NOMO-1 (cell line): ENCODE measurements at regions not wholly inside any gene's neighbourhood (a gene's known extent, or its start where the extent isn't known, plus 50 kb on each side); places are given as distances from the start of the nearest gene placed in this dataset.

Source experiments
- DNase-seq, 2 experiments: peaks; one replicate each; lab custom pipeline; 2025; ENCODE audit not compliant: unreplicated experiment in 2 of 2; lab: John Stamatoyannopoulos, UW

GRCh38 chr2:71879509-71880184, 268.0 kb downstream of the CYP26B1 start:
- DNase-seq: no peak

- DNase-seq: no peak
Observed at GRCh38 chr2:71878626-71879508, 268.8 kb downstream of the CYP26B1 start.

GRCh38 chr2:71877636-71878035, 270.0 kb downstream of the CYP26B1 start:
- no peak for DNase-seq

- DNase-seq: no peak
Observed at GRCh38 chr2:71876542-71877451, 270.9 kb downstream of the CYP26B1 start.

GRCh38 chr2:71872466-71873051, 275.1 kb downstream of the CYP26B1 start:
- no peak for DNase-seq

GRCh38 chr2:71865391-71865965, 282.2 kb downstream of the CYP26B1 start:
- no peak for DNase-seq

GRCh38 chr2:71864085-71864484, 283.6 kb downstream of the CYP26B1 start:
- no peak for DNase-seq

GRCh38 chr2:71863396-71863795, 284.3 kb downstream of the CYP26B1 start:
- no peak for DNase-seq

GRCh38 chr2:71862921-71863320, 284.7 kb downstream of the CYP26B1 start:
- DNase-seq: no peak

GRCh38 chr2:71861186-71862160, 286.2 kb downstream of the CYP26B1 start:
- DNase-seq: no peak

GRCh38 chr2:71860381-71860926, 287.2 kb downstream of the CYP26B1 start:
- DNase-seq: no peak

GRCh38 chr2:71859211-71859847, 288.3 kb downstream of the CYP26B1 start:
- DNase-seq: no peak

- DNase-seq: no peak
Observed at GRCh38 chr2:71858071-71858470, 289.6 kb downstream of the CYP26B1 start.

- no peak for DNase-seq
Observed at GRCh38 chr2:71857636-71858035, 290.0 kb downstream of the CYP26B1 start.

GRCh38 chr2:71856773-71857525, 290.7 kb downstream of the CYP26B1 start:
- DNase-seq: no peak

- no peak for DNase-seq
Observed at GRCh38 chr2:71853858-71854257, 293.8 kb downstream of the CYP26B1 start.

GRCh38 chr2:71852141-71852711, 295.4 kb downstream of the CYP26B1 start:
- DNase-seq: no peak
